GM18907 (cell line): ENCODE measurements at regions not wholly inside any gene's neighbourhood (a gene's known extent, or its start where the extent isn't known, plus 50 kb on each side); places are given as distances from the start of the nearest gene placed in this dataset.

Experiments used
- ATAC-seq: cut with Tn5 transposase; IDR thresholded peaks from one replicate; pipeline ENCODE4 v1.9.1; 2021; ENCODE audit warnings: mild to moderate bottlenecking, moderate library complexity; ENCODE audit not compliant: unreplicated experiment

GRCh38 chr12:58186401-58186800 is 245.0 kb downstream of the ATP23 start:
- no peak for ATAC-seq

GRCh38 chr12:58186914-58187313 is 245.5 kb downstream of the ATP23 start:
- ATAC-seq, result no peak

- no peak for ATAC-seq
Observed at GRCh38 chr12:58189030-58189429, 247.7 kb downstream of the ATP23 start.

GRCh38 chr12:58189893-58190292 is 248.5 kb downstream of the ATP23 start:
- no peak for ATAC-seq

DNA sequence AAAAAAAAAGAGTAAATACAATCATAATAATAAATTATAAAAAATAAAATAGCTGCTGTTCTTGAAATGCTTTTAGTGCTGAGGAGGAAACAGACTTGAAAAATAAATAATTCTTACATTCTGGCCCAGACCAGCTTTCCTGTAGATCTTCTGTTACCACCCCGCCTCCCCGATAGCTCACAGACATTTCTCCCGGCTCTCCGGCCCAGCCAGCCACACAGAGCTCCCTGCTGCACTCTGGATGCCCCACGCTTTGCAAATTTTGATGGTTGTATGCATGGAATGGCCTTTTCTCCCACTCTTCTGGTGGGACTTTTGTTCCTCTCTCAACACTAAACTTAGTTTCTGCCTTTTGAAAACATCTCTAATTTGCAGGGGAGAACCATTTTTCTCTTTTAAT is 249.3 kb downstream of the ATP23 start:
- ATAC-seq, result no peak

DNA sequence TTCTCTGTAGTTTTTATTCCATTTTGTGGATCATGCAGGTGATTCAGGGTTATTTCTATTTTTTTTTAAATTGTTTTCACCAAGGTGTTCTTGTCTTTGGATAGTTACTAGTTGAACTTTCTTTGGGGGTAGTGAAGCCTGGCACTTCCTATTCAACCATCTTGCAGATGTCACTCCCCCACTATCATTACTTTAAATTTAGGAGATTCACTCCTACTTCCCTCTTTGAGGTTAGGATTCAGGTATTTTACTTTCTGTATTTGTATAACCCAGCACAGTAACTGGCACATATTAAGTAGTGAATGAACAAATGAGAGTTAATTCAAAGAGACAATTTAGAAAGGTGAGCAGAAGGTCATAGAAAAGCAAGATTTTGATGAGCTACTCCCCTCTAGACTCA is 255.6 kb downstream of the ATP23 start:
- no peak for ATAC-seq

GRCh38 chr12:58202933-58203718 is 261.8 kb downstream of the ATP23 start:
- no peak for ATAC-seq

DNA sequence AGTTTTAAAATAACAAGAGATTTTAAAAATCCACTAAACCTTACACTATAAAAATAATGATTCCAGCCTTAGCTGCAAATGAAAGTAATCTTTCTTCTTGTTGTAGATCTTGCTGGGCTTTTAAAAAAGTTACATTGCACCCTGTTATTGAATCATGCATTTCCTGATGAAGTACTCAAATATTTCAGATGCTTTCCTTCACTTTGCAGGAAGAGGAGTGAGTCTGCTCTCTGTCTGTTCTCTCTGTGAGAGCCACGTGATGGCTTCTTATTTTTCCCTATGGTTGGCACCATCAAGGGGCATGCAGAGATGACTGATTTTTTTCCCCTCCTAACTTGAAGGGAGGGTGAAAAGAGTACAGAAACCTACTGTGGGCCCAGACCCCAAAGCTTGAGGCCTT is 262.7 kb downstream of the ATP23 start:
- ATAC-seq, result no peak

DNA sequence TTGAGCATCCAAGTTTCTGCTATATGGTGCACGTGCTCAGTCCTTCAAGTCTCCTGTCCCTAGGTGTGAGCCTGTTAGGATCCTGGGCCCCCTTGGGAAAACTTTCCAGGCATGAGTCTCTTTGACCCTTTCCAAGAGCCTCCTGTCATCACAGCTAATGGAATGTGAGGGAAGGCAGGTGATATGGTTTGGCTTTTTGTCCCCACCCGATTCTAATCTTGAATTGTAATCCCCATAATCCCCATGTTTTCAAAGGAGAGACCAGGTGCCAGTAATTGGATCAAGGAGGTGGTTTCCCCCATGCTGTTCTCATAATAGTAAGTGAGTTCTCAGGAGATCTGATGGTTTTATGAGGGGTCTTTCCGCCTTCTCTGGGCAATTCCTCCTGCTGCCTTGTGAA is 265.5 kb downstream of the ATP23 start:
- no peak for ATAC-seq

GRCh38 chr12:58211211-58211610 is 269.8 kb downstream of the ATP23 start:
- no peak for ATAC-seq

DNA sequence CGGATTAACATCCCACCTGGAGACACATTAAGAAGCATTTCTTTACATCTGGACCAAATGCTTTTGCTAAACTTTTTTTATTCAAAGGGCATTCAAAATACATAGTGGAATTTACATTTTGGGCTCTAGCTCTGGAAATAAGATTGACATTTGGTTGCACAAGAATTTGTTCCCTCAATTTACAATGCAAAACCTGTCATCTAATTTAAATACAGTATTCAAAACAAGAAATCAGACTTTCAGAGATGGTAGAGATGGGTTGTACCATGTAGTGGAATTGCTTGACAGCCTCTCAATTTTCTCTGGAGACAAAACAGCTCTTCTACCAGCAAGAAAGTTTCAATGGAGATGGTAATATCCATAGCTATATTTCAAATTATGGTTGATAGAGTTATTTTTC is 275.8 kb downstream of the ATP23 start:
- no peak for ATAC-seq

DNA sequence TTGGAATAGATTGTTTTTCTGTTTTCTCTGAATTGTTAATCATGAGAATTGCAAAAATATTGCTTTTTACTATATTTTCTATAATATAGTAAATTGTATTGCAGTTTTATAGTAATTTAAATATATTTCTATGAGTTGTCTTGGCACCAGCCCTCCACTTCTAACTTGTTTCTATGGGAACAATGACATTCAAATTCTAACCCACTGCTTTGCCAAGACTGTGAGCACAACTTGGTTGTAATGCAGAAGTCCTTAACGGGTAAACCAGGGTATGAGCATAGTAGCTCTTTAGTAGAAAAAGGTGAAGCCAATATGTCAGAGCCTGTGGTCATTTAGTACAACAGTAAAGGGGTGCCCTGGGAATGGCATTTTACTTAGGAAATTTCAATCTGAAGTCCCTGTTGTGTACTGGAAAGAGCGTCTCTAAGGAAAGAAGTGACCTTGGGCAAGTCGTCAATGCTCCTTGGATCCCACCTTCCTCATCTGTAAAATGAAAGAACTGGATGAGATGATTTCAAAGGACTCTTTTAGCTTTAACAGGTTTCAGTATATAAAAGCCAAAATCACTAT is 283.3 kb downstream of the ATP23 start:
- no peak for ATAC-seq

DNA sequence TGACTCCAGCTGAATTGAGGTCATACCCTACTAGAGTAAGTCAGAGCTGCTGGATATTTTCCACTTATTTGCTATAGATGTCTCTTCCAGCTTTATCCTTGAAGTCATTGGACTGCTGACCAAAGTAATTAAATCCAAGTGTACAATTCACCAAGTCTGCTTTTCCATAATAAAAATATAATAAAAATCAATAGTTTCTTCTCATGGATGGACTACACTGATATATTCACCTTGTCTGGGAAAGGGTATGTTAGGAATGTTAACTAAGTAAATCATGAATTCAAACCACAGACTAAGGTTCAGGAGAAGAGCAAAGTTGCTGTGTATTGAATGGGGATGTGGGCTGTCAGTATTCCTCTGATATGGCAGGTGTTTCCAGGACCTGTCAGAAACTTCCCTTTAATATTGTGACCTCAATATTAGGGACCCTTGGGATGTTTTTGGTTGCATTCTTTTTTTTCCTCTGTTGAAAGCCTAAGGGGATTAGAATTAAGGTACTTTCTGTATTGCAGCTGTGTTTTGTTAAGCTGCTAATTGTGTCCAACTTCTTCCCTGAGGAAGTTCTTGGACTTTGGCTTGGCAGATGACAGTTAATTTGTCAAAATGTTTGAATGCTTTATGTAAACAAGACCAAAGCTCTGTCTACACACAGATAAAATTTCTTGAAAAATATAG is 284.0 kb downstream of the ATP23 start:
- no peak for ATAC-seq

DNA sequence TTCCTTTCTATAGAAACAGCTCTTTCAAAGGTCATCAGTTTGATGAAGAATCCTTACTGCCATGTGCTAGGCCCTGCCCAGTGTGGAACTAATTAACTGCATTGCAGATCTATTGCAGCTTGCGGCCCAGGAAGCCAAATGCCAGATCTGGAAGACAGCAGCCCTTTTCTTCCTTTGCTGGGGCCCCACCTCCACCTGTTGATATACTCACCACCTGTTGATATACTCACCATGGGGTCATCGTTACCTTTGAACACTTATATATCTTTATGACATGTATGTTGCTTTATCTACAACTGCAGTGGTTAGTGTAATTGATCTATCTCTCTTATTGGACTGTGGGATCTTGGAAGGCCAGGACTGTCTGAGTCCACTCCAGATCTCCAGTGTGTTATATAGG is 292.5 kb downstream of the ATP23 start:
- ATAC-seq, result no peak

DNA sequence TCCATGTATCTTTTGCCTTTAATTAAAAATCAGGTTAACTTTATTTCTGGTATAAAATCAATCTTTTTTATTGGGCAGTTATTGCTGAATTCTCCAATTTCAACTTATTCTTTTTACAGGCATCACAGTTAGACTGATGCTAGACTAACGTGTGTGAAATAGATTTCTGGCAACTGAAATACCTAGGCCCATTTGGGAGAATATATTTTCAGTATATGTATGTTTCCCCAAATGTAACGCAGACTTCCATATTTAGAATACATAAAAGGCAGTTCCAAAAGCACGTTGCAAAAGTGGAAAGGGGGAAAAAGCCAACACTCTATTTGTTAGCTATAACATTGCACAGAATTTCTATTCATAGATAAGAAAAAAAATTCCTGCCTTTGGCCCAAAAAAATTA is 297.0 kb downstream of the ATP23 start:
- ATAC-seq, result no peak

DNA sequence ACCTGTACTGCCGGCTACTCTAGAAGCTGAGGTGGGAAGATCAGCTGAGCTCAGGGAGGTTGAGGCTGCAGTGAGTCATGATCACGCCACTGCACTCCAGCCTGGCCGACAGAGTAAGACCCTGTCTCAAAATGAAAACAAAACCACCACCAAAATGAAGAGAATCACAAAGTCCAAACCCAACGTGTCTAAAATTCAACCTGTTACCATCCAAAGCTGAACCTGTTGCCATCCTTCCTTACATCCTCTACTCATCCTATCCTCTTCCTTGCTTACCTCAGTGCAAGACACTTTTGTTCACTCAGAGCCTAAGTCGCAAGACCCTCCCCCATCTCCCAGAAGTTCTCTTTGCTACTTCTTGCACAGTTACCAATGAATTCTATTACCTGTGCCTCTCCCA is 299.7 kb downstream of the ATP23 start:
- ATAC-seq, result no peak

DNA sequence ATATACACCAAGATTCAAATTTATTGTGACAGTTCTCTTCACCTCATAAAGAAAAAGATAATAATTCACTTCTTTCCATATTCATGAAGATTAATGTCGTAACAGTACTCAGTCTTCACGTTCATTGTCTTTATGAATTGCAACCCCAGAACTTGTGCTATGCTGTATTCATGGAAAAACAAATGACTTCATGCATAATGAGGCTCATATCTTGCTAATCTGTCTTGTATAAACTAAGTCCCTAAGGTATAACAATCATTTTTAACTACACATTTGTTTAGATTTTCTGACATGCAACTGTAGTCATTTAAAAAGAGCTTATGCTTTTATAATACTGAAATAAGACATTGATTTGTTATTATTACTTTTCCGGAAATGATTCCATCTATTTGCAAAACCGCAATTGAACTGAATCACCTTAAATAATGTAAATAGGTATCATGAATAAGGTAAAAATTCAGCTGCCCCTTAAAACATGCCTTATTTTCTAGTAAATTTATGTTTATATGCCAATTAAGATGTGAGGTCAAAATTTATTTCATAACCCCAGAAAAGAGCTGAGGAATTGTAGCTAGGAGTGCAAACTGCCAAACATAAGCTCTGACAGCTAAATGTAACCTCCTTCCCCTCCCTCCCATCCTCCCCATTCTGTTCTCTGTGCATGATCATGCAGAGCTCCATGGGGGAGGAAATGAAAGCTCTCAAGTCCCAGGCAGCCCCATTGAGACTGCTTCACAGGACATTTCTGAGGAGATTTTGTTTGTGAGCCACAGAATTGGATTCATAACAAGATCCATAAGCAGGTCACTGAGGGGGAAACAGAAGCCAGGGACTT is 301.6 kb downstream of the ATP23 start:
- ATAC-seq, result no peak

DNA sequence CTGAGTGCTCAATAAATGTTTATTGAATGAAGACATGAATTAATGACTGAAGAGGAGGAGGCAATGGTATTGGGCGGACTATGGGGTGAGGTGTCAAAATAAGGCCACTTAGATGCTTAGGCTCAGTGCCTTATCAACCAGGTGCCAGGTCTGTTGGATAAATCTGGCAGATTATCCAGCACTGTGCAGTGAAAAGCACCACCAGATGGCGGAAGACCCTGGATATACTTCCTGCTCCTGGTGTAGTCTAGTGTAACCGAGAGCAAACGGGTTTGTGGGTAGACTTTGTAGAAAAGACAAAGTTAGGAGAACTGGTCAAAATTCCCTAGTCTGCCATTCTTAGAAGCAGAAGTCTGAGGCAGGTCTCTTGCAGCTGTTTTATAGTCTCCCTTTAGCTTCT is 306.3 kb downstream of the ATP23 start:
- ATAC-seq, result no peak

DNA sequence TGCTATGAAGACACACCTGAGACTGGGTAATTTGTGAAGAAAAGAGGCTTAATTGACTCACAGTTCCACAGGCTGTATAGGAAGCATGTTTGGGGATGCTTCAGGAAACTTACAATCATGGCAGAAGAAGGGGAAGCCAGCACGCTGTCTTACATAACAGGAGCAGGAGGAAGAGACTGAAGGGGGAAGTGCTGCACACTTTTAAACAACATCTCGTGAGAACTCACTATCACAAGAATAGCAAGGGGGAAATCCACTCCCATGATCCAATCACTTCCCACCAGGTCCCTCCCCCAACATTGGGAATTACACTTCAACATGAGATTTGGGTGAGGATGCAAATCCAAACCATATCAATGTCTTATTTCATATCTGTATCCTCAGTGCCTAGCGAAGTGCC is 307.2 kb downstream of the ATP23 start:
- no peak for ATAC-seq

GRCh38 chr12:58249610-58250009 is 308.2 kb downstream of the ATP23 start:
- ATAC-seq, result no peak

GRCh38 chr12:58250077-58250476 is 308.7 kb downstream of the ATP23 start:
- ATAC-seq, result no peak
